ENCODE measurements at regions not wholly inside any gene's neighbourhood (a gene's known extent, or its start where the extent isn't known, plus 50 kb on each side); places are given as distances from the start of the nearest gene placed in this dataset.

DNA sequence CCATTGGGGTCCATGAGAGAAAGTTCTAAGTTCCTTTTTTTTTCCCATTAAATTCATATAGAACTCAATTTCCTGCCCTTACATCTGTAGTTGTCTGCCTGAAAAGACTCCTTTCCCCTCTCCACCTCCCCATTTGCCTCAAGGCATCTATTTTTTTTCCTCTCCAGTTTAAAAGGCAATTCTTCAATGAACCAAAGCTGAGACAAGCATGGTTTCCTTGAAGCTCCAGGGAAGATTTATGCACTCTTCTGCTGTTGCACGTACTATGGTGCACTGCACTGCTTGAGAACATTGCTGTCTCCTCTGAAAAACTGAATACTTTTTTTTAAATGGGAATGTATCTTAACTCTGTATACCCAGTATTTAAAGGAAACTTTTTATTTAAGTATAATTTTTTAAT lies 465.2 kb downstream of the CD83 start:
- in situ Hi-C loops (cut with HindIII; ENCODE audit: low sequenced_read_pairs), result no loop called here
- TF ChIP-seq, protein P1, sequence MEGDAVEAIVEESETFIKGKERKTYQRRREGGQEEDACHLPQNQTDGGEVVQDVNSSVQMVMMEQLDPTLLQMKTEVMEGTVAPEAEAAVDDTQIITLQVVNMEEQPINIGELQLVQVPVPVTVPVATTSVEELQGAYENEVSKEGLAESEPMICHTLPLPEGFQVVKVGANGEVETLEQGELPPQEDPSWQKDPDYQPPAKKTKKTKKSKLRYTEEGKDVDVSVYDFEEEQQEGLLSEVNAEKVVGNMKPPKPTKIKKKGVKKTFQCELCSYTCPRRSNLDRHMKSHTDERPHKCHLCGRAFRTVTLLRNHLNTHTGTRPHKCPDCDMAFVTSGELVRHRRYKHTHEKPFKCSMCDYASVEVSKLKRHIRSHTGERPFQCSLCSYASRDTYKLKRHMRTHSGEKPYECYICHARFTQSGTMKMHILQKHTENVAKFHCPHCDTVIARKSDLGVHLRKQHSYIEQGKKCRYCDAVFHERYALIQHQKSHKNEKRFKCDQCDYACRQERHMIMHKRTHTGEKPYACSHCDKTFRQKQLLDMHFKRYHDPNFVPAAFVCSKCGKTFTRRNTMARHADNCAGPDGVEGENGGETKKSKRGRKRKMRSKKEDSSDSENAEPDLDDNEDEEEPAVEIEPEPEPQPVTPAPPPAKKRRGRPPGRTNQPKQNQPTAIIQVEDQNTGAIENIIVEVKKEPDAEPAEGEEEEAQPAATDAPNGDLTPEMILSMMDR (IDR thresholded peaks at IDR 0.05; ENCODE audit: low read depth, low read length, missing control alignments), result no peak
- H3K4me3 ChIP-seq (ENCODE audit: low read depth, low read length), result no peak overlapping the region
- no peak for DNase-seq (ENCODE audit: low read depth)

DNA sequence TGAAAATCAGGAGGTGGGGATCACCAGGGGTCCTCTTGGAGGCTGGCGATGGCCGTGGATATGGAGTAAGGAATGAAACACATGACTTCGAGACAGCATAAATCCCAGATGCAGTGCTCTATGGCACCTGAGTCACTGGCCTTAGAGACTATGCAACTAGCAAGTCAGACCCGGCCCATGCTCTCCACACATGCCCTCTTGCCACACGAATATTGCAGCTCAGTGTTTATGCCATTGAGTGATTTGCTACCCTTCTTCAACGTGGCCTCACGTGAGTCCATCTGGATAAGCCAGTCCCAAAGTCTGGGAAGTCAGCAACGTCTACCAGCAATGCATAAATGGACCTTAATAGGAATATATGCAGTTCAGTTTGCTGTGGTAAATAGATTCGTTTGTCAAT lies 466.3 kb downstream of the CD83 start:
- no peak overlapping the region for H3K4me3 ChIP-seq (ENCODE audit: low read depth, low read length)
- DNase-seq (ENCODE audit: low read depth), result no peak
- in situ Hi-C loops (cut with HindIII; ENCODE audit: low sequenced_read_pairs), result no loop called here
- TF ChIP-seq, protein P1 (IDR thresholded peaks at IDR 0.05; ENCODE audit: low read depth, low read length, missing control alignments), result no peak

DNA sequence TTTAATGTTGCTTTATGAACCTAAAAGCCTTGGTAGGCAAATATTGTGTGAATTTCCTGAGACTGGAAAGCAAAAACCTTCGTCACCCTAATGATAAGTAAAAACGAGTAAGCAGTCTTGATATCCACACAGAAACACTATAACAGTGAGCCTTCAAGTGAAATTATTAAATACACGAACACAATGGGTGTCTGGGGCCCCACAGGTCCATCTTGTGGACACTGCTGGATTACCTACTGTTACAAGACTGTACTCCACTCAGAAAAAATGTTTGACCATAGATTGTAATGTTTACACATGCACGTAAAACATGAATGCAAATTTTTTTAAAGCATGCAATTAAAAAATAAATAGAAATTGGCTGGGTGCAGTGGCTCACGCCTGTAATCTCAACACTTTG lies 466.9 kb downstream of the CD83 start:
- in situ Hi-C loops (cut with HindIII; ENCODE audit: low sequenced_read_pairs), result no loop called here
- TF ChIP-seq, protein P1 (IDR thresholded peaks at IDR 0.05; ENCODE audit: low read depth, low read length, missing control alignments), result no peak
- no peak for DNase-seq (ENCODE audit: low read depth)
- no peak overlapping the region for H3K4me3 ChIP-seq (ENCODE audit: low read depth, low read length)

DNA sequence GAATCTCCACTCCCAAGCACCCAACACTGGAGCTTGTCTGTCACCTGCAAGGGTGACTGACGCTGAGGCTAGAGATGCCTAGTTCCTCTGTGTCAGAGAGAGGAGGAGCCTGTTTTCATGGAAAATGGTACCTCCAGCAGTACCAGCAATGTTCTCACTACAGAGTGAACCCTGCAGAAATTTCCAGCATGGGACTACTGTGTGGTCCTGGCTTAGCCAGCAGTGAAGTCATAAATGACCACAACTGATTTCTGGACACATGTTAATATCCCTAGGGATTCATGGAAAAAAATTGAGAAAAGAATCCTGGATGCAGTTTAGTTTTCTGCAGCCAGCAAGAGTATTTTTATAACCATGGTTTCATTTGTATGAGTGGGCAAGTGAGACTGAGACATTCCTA lies 468.1 kb downstream of the CD83 start:
- H3K4me3 ChIP-seq (ENCODE audit: low read depth, low read length), result no peak overlapping the region
- TF ChIP-seq, protein P1 (IDR thresholded peaks at IDR 0.05; ENCODE audit: low read depth, low read length, missing control alignments), result no peak
- in situ Hi-C loops (cut with HindIII; ENCODE audit: low sequenced_read_pairs), result no loop called here
- DNase-seq (ENCODE audit: low read depth), result no peak

DNA sequence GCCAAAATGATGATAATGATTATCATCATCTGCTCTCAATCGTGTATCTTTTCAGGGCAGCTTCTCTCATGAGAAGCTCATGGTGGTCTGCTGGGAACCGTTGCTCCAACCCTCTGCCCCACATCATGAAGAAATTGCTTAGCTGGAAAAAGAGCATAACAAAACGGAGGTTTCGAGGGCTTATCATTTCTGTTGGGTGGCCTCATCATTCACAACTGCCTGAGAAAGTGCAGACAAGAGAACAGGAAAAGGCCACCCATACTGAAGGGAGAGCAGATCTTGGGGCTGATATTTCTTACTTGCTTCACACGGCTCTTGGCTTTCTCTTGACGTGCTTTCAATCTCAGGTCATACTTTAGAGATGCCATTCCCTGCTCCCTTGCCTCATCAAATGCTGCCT lies 471.6 kb downstream of the CD83 start:
- no peak for DNase-seq (ENCODE audit: low read depth)
- TF ChIP-seq, protein P1 (IDR thresholded peaks at IDR 0.05; ENCODE audit: low read depth, low read length, missing control alignments), result no peak

DNA sequence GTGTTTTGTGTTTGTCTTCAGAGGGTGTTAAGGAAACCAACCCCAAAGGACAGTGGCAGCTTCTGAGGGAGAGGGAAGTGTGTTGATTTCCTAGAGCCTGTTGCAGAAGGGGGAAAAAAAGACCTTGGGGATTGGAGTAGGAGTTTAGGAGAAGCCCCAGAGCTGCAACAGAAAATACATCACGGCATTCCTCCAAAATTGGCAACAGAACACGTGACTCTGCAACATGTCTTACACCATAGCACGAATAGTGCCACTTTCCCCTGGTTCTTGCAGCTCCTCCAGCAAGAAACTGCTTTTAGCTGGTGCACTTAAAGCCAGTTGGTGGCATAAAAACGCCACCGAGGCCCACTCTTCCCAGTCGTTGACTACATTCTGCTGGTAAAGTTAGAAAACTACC lies 473.0 kb downstream of the CD83 start:
- TF ChIP-seq, protein P1 (IDR thresholded peaks at IDR 0.05; ENCODE audit: low read depth, low read length, missing control alignments), result no peak
- no peak for DNase-seq (ENCODE audit: low read depth)
- H3K4me3 ChIP-seq (ENCODE audit: low read depth, low read length), result no peak overlapping the region
- in situ Hi-C loops (cut with HindIII; ENCODE audit: low sequenced_read_pairs), result no loop called here

More for the DNA sequence above, 471.6 kb downstream of the CD83 start:
- H3K4me3 ChIP-seq (ENCODE audit: low read depth, low read length), result no peak overlapping the region
- in situ Hi-C loops (cut with HindIII; ENCODE audit: low sequenced_read_pairs), result no loop called here

DNA sequence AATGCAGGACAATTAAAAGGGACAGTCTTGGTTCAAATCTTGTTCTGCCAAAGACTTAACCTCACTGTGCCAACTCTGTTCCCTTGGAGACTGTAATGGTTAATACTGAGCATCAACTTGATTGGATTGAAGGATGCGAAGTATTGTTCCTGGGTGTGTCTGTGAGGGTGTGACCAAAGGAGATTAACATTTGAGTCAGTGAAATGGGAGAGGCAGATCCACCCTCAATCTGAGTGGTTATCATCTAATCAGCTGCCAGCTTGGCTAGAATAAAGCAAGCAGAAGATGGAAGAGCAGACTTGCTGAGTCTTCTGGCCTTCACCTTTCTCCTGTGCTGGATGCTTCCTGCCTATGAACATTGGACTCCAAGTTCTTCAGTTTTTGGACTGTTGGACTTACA lies 474.4 kb downstream of the CD83 start:
- in situ Hi-C loops (cut with HindIII; ENCODE audit: low sequenced_read_pairs), result no loop called here
- TF ChIP-seq, protein P1 (IDR thresholded peaks at IDR 0.05; ENCODE audit: low read depth, low read length, missing control alignments), result no peak
- no peak overlapping the region for H3K4me3 ChIP-seq (ENCODE audit: low read depth, low read length)
- no peak for DNase-seq (ENCODE audit: low read depth)

All from astrocyte of the cerebellum (primary cell).